ENCODE measurements at regions not wholly inside any gene's neighbourhood (a gene's known extent, or its start where the extent isn't known, plus 50 kb on each side); places are given as distances from the start of the nearest gene placed in this dataset.

GRCh38 chr11:45530111-45530510, 135.3 kb downstream of the CHST1 start:
- TF ChIP-seq FOXJ3 (CRISPR knock-in tag; IDR thresholded peaks at IDR 0.05) = no peak
- no peak for TF ChIP-seq CTCF (IDR thresholded peaks at IDR 0.05)
- TF ChIP-seq EZH2phosphoT487 (IDR thresholded peaks at IDR 0.05; ENCODE audit: borderline replicate concordance, low read depth) = no peak
- TF ChIP-seq JUND (IDR thresholded peaks at IDR 0.05) = no peak
- no peak for TF ChIP-seq ZBTB33 (IDR thresholded peaks at IDR 0.05; ENCODE audit: borderline replicate concordance, low read depth)
- TF ChIP-seq REST (IDR thresholded peaks at IDR 0.05; ENCODE audit: low read depth, low read length) = no peak
- TF ChIP-seq TCF12 (IDR thresholded peaks at IDR 0.05) = no peak
- TF ChIP-seq NRF1 (IDR thresholded peaks at IDR 0.05; ENCODE audit: low read depth, low read length) = no peak
- TF ChIP-seq RFX5 (IDR thresholded peaks at IDR 0.05; ENCODE audit: low read length) = no peak
- TF ChIP-seq NFIC (IDR thresholded peaks at IDR 0.05; ENCODE audit: borderline replicate concordance) = no peak
- no peak for TF ChIP-seq USF2 (IDR thresholded peaks at IDR 0.05; ENCODE audit: borderline replicate concordance, low read depth, low read length)
